ENCODE measurements at regions not wholly inside any gene's neighbourhood (a gene's known extent, or its start where the extent isn't known, plus 50 kb on each side); places are given as distances from the start of the nearest gene placed in this dataset.

DNA sequence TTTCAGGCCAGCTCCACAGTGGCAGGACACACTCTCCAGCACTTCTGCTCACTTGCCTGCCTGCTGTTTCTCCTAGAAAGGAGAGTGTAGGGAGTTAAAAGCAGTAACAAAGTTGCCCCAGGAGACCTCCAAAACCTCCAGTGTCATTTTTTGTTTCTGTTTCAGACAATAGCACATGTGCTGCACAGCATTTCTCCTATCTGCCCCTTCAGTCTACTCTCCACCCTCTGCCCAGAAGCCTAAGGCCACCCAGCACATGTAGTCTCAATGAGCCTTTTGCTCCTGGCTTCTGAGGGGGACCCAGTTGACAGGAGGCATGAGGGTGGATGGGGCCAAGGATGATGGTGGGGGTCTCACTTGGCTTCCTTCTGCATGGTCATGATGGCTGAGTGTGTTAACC is 329.6 kb upstream of the CLNK start:
- Histone ChIP-seq H3K36me3 (no peaks in the 10 kb centered on the region), H3K4me3 (no peak overlapping the region), H3K9me3 (no peaks in the 10 kb centered on the region), H3K27ac (no peak overlapping the region), H3K4me1 (no peaks in the 10 kb centered on the region), H3K27me3 (no peaks in the 10 kb centered on the region)
- intact Hi-C loops (cut with DNase I), result no loop called here
- DNase-seq, result no peak
- no peak for TF ChIP-seq POLR2A (IDR thresholded peaks at IDR 0.05)
- TF ChIP-seq, protein P1, sequence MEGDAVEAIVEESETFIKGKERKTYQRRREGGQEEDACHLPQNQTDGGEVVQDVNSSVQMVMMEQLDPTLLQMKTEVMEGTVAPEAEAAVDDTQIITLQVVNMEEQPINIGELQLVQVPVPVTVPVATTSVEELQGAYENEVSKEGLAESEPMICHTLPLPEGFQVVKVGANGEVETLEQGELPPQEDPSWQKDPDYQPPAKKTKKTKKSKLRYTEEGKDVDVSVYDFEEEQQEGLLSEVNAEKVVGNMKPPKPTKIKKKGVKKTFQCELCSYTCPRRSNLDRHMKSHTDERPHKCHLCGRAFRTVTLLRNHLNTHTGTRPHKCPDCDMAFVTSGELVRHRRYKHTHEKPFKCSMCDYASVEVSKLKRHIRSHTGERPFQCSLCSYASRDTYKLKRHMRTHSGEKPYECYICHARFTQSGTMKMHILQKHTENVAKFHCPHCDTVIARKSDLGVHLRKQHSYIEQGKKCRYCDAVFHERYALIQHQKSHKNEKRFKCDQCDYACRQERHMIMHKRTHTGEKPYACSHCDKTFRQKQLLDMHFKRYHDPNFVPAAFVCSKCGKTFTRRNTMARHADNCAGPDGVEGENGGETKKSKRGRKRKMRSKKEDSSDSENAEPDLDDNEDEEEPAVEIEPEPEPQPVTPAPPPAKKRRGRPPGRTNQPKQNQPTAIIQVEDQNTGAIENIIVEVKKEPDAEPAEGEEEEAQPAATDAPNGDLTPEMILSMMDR (IDR thresholded peaks at IDR 0.05), result no peak

DNA sequence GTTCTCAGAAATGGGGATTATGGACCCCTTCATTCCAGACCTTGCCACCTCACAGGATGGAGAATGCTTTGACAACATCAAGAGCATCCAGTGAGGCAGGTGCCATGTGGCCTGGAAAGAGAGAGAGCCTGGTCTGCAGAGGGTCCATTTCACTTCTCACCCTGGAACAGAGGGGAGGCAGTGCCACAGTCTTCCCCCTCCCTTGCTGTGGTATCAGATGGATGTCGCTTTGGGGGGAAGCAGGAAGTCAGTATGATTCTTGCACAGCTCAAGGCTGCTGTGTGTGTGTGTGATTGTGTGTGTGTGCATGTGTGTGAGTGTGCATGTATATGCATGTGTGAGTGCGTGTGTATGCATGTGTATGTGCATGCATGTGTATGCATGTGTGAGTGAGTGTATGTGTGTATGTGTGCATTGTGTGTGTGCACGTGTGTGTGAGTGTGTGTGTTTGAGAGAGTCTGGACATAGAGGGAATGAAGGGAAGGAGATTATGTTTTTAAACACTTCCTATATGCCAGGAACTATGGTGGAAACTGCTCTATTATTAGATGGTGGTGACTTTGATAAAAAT is 328.6 kb upstream of the CLNK start:
- TF ChIP-seq POLR2A (IDR thresholded peaks at IDR 0.05), result no peak
- TF ChIP-seq, protein P1 (IDR thresholded peaks at IDR 0.05), result no peak

DNA sequence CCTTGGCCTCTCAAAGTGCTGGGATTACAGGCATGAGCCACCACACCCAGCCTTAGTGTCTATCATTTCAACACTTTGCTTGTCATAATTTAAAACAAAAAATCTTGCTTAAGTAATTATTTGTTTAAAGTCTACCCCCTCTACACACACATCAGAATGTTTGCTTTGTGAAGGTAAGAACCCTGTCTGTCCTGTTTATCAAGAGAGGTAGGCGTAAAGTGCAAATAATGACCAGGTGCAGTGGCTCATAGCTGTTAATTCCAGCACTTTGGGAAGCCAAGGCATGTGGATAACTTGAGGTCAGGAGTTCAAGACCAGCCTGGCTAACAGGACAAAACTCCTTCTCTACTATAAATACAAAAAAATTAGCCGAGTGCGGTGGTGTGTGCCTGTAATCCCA is 326.7 kb upstream of the CLNK start:
- Histone ChIP-seq H3K9me3 (no peaks in the 10 kb centered on the region), H3K27me3 (no peaks in the 10 kb centered on the region), H3K4me3 (no peak overlapping the region), H3K27ac (no peak overlapping the region), H3K4me1 (no peaks in the 10 kb centered on the region), H3K36me3 (no peaks in the 10 kb centered on the region)
- WGBS, 2 donors, result 64 to 88% methylated on average over 3 of the region's 3 CpGs
- TF ChIP-seq POLR2A (IDR thresholded peaks at IDR 0.05), result no peak
- TF ChIP-seq, protein P1 (IDR thresholded peaks at IDR 0.05), result no peak
- intact Hi-C loops (cut with DNase I), result no loop called here
- DNase-seq, result no peak

More for the DNA sequence above, 328.6 kb upstream of the CLNK start:
- WGBS, 2 donors, result 63 to 65% methylated on average over 1 to 3 of the region's 3 CpGs
- Histone ChIP-seq H3K4me1 (no peaks in the 10 kb centered on the region), H3K27me3 (no peaks in the 10 kb centered on the region), H3K9me3 (no peaks in the 10 kb centered on the region), H3K27ac (no peak overlapping the region), H3K36me3 (no peaks in the 10 kb centered on the region), H3K4me3 (no peak overlapping the region)
- intact Hi-C loops (cut with DNase I), result no loop called here
- DNase-seq, result no peak

DNA sequence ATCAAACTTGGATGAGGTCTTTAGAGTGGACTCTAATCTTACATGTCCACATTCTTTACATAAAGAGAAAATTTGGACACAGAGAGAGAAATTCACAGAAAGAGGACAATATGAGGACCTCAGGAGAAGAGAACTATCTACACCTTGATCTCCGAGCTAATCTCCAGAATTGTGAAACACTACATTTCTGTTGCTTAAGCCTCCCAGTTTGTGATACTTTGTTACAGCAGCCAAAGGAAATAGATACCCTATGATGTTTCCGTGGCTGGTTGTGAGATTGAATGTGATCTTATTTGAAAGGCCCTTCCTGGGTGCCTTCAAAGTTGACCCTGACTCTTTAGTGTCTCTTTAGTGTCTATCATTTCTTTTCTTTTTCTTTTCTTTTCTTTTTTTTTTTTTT is 326.1 kb upstream of the CLNK start:
- no peak for DNase-seq
- Histone ChIP-seq H3K9me3 (no peaks in the 10 kb centered on the region), H3K27ac (no peak overlapping the region), H3K36me3 (no peaks in the 10 kb centered on the region), H3K27me3 (no peaks in the 10 kb centered on the region), H3K4me1 (no peaks in the 10 kb centered on the region), H3K4me3 (no peak overlapping the region)
- intact Hi-C loops (cut with DNase I), result no loop called here
- 74 to 85% methylated on average over 2 of the region's 2 CpGs for whole genome bisulfite sequencing, 2 donors
- TF ChIP-seq, protein P1 (IDR thresholded peaks at IDR 0.05), result no peak
- TF ChIP-seq POLR2A (IDR thresholded peaks at IDR 0.05), result no peak

DNA sequence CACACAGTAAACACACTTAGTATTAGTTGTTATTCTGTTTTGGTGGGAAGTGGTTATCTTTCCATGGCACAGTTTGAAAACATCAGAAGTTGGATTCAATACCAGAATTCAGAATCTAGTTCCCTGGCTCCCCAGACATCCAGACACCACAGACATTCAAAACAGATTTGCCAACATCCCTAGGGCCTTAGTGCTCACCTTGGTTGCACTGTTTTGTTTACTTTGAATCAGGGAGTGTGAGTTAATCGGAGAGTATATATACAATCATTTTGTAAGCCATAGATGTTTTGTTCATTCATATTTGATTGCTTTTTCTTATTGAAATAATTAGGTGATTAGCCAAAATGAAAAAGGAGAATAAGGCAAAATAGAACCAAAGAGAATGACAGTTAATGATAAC is 324.7 kb upstream of the CLNK start:
- 39 to 43% methylated on average over 1 of the region's 1 CpG for WGBS, 2 donors
- TF ChIP-seq POLR2A (IDR thresholded peaks at IDR 0.05), result no peak
- TF ChIP-seq, protein P1 (IDR thresholded peaks at IDR 0.05), result no peak

More for the DNA sequence above, 324.7 kb upstream of the CLNK start:
- H3K27me3 ChIP-seq, result no peaks in the 10 kb centered on the region
- no peaks in the 10 kb centered on the region for H3K36me3 ChIP-seq
- intact Hi-C loops (cut with DNase I), result no loop called here
- H3K4me1 ChIP-seq, result no peaks in the 10 kb centered on the region
- DNase-seq, result no peak
- H3K4me3 ChIP-seq, result no peak overlapping the region
- H3K27ac ChIP-seq, result no peak overlapping the region
- no peaks in the 10 kb centered on the region for H3K9me3 ChIP-seq
